Mammary epithelial cell (primary cell): ENCODE measurements at regions not wholly inside any gene's neighbourhood (a gene's known extent, or its start where the extent isn't known, plus 50 kb on each side); places are given as distances from the start of the nearest gene placed in this dataset.

Source experiments
- CTCF ChIP-seq, 2 donors: IDR thresholded peaks in 1 of 2; conservative IDR thresholded peaks in 1 of 2; 2 replicates each; pipeline ENCODE4 v1.5.1; 2011 to 2012; ENCODE audit warnings: inconsistent platforms in 2 of 2, low read length in 2 of 2, mild to moderate bottlenecking in 2 of 2, control low read depth in 1 of 2, low read depth in 1 of 2; ENCODE audit not compliant: insufficient read depth in 1 of 2; ENCODE audit errors: extremely low read depth in 1 of 2
- EZH2 ChIP-seq: IDR thresholded peaks from 2 replicates; pipeline ENCODE4 v1.6.1; 2012; ENCODE audit warnings: low read length, inconsistent platforms, borderline replicate concordance

DNA sequence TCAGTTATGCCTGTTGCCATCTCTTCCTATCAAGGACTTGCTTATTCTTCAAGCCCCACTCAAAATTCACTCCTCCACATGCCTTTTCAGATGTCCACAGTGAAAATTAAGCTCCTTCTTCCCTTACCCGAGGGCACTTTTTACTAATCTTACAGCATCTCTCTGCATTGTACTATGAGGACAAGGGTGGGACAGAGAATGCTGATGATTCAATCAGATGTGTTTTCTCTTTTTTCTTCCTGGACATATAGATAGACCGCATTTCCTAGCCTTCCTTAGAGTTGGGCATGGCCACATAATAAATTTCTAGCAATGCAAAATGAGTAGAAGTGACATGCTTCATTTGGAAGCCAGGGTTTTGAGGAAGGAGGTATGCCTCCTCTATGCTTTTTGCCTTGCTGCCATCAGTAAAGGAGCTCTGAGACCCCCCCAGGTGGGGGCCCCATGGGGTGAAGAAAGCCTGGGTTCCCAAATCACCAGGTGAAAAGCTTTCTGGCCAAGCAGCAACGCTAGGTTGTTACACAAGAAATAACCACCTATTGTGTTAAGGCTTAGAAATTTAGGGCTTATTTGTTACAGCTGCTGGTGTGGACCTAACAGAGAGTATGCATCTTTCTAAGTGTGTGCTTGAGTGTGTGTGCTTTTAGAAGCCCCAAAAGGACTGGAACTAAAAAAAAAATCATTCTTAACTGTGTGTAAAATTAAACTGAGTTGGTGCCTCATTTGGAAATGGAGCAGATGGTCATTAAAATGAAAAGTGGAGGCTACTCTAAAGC lies 424.5 kb downstream of the STK39 start:
- TF ChIP-seq CTCF (conservative IDR thresholded peaks at IDR 0.05 in 1 of 2, IDR thresholded peaks at IDR 0.05 in 1 of 2; ENCODE audit: extremely low read depth in 1 of 2, insufficient read depth in 1 of 2, low read depth in 1 of 2, low read length in 2 of 2) (no peak), EZH2 (no peak)
